ENCODE measurements at regions not wholly inside any gene's neighbourhood (a gene's known extent, or its start where the extent isn't known, plus 50 kb on each side); places are given as distances from the start of the nearest gene placed in this dataset.

GRCh38 chr9:13845460-13845859 is 468.5 kb downstream of the NFIB start:
- no peak for DNase-seq (ENCODE audit: extremely low read depth, insufficient read length)
- no peaks in the 10 kb centered on the region for H3K36me3 ChIP-seq (ENCODE audit: control insufficient read depth, insufficient read depth, low read length)
- TF ChIP-seq CTCF (IDR thresholded peaks at IDR 0.05; ENCODE audit: insufficient read depth, low read length, poor library complexity, severe bottlenecking), result no peak
- no peak overlapping the region for H3K4me3 ChIP-seq (replicated peaks; ENCODE audit: low read depth, low read length)
- H3K27me3 ChIP-seq (replicated peaks; ENCODE audit: control insufficient read depth, insufficient read depth, low read length), result no peaks in the 10 kb centered on the region

- DNase-seq (ENCODE audit: extremely low read depth, insufficient read length), result no peak
- H3K36me3 ChIP-seq (ENCODE audit: control insufficient read depth, insufficient read depth, low read length), result no peaks in the 10 kb centered on the region
- TF ChIP-seq CTCF (IDR thresholded peaks at IDR 0.05; ENCODE audit: insufficient read depth, low read length, poor library complexity, severe bottlenecking), result no peak
These were observed 472.0 kb downstream of the NFIB start for GRCh38 chr9:13841746-13842462.

GRCh38 chr9:13832446-13832845 is 481.5 kb downstream of the NFIB start:
- DNase-seq (ENCODE audit: extremely low read depth, insufficient read length), result no peak
- no peak overlapping the region for H3K4me3 ChIP-seq (replicated peaks; ENCODE audit: low read depth, low read length)
- H3K36me3 ChIP-seq (ENCODE audit: control insufficient read depth, insufficient read depth, low read length), result no peaks in the 10 kb centered on the region
- no peak for TF ChIP-seq CTCF (IDR thresholded peaks at IDR 0.05; ENCODE audit: insufficient read depth, low read length, poor library complexity, severe bottlenecking)
- H3K27me3 ChIP-seq (replicated peaks; ENCODE audit: control insufficient read depth, insufficient read depth, low read length), result no peaks in the 10 kb centered on the region

More at GRCh38 chr9:13841746-13842462, 472.0 kb downstream of the NFIB start:
- no peaks in the 10 kb centered on the region for H3K27me3 ChIP-seq (replicated peaks; ENCODE audit: control insufficient read depth, insufficient read depth, low read length)
- no peak overlapping the region for H3K4me3 ChIP-seq (replicated peaks; ENCODE audit: low read depth, low read length)

GRCh38 chr9:13823026-13823425 is 490.9 kb downstream of the NFIB start:
- no peaks in the 10 kb centered on the region for H3K36me3 ChIP-seq (ENCODE audit: control insufficient read depth, insufficient read depth, low read length)
- H3K27me3 ChIP-seq (replicated peaks; ENCODE audit: control insufficient read depth, insufficient read depth, low read length), result no peaks in the 10 kb centered on the region
- no peak overlapping the region for H3K4me3 ChIP-seq (replicated peaks; ENCODE audit: low read depth, low read length)
- DNase-seq (ENCODE audit: extremely low read depth, insufficient read length), result no peak
- TF ChIP-seq CTCF (IDR thresholded peaks at IDR 0.05; ENCODE audit: insufficient read depth, low read length, poor library complexity, severe bottlenecking), result no peak

GRCh38 chr9:13817754-13818278 is 496.1 kb downstream of the NFIB start:
- no peak overlapping the region for H3K4me3 ChIP-seq (replicated peaks; ENCODE audit: low read depth, low read length)
- H3K27me3 ChIP-seq (replicated peaks; ENCODE audit: control insufficient read depth, insufficient read depth, low read length), result no peaks in the 10 kb centered on the region
- TF ChIP-seq CTCF (IDR thresholded peaks at IDR 0.05; ENCODE audit: insufficient read depth, low read length, poor library complexity, severe bottlenecking), result no peak
- DNase-seq (ENCODE audit: extremely low read depth, insufficient read length), result no peak
- no peaks in the 10 kb centered on the region for H3K36me3 ChIP-seq (ENCODE audit: control insufficient read depth, insufficient read depth, low read length)
